ENCODE measurements at regions not wholly inside any gene's neighbourhood (a gene's known extent, or its start where the extent isn't known, plus 50 kb on each side); places are given as distances from the start of the nearest gene placed in this dataset.
"Not testable (repeated sequence)": the region's sequence is repeated elsewhere in the genome, so short reads cannot be mapped to it uniquely, and the experiment has no call there.

DNA sequence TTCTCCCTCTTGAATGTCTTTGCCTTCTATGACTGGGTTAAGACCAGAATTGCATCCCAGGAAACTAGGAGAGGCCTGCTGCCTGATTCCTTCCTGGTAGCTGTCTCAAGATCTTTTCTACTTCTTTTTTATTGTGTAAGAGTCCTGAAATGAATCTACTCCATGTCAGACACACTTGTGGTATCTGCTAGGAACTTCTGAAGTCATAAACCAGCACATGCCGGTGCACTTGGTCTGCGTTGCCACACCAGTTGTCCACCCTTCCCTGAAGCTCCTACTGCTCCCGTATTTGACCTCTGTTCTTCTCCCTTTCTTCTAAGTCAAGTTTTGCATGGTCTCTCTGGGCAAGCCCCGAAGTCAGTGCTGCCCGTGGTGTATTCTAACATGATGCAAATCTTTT is 644.2 kb downstream of the ETS1 start:
- no peak for TF ChIP-seq CTCF (IDR thresholded peaks at IDR 0.05)
- ATAC-seq (ENCODE audit: low FRiP score) (no peak), DNase-seq (ENCODE audit: low spot score) (no peak)

GRCh38 chr11:127941554-127941953 is 645.8 kb downstream of the ETS1 start:
- DNase-seq (ENCODE audit: low spot score); ATAC-seq (ENCODE audit: low FRiP score): not testable (repeated sequence)

GRCh38 chr11:127939000-127939399 is 648.4 kb downstream of the ETS1 start:
- ATAC-seq (ENCODE audit: low FRiP score) (no peak), DNase-seq (ENCODE audit: low spot score) (no peak)
- TF ChIP-seq CTCF (IDR thresholded peaks at IDR 0.05), result no peak

DNA sequence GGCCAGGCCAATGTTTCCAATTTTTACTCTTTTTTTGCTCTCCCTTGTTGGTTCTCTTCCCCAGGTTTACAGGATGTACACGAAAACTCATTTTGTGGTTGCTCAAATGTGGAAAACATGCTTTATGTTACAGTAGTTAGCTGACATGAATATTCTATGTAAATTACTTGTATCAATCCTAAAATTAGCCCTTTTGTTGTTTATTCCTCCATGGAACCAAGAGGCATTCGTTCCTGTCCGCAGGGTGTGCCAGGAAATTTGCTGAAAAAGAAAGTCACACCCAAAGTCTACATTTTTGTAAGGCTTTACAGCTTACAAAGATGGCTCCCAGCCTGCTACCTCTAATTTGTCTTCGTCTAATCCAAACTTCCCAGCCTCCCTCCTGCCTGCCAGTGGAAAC is 652.3 kb downstream of the ETS1 start:
- DNase-seq (ENCODE audit: low spot score), result no peak
- no peak for ATAC-seq (ENCODE audit: low FRiP score)
- TF ChIP-seq CTCF (IDR thresholded peaks at IDR 0.05), result no peak

GRCh38 chr11:127933961-127934360 is 653.4 kb downstream of the ETS1 start:
- not testable (repeated sequence) for ATAC-seq (ENCODE audit: low FRiP score); DNase-seq (ENCODE audit: low spot score)

DNA sequence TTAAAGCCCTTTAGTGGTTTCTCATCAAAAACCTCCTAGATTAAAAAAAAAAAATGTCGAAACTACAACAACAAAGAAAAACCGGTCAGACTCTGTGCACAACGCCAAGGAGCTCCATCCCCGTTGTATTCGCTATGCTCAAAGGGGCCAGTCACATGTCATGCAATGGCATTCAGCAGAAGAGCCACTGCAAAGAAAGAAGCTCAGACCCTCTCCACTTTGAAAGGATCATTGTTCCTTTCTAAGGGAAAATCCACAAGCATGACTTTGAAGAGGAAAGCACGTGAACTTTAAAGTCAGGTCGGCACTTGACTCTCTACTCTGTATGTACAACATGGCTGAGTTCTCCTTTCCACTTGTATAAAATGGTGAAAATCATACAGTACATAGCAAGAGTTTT is 655.6 kb downstream of the ETS1 start:
- DNase-seq (ENCODE audit: low spot score) (no peak), ATAC-seq (ENCODE audit: low FRiP score) (no peak)
- no peak for TF ChIP-seq CTCF (IDR thresholded peaks at IDR 0.05)

GRCh38 chr11:127926721-127927120 is 660.6 kb downstream of the ETS1 start:
- ATAC-seq (ENCODE audit: low FRiP score) (no peak), DNase-seq (ENCODE audit: low spot score) (no peak)
- no peak for TF ChIP-seq CTCF (IDR thresholded peaks at IDR 0.05)

DNA sequence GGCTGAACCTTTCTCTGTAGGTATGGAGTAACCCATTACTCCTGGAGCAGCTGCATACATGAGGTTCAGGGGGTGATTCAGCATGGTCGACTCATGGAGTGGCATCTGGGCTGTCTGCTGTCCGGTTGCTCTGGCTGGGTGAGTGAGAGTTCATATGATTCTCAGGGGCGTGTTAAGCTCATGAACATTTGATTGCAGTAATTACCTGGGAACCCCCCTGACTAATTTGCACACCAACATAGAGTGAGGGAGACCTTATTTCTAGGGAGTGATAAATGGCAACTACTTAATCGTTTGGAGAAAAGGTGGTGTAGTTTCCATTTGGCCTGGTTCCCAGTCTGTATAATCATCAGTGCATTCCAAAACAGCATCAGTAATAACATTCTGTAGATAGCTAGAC is 661.9 kb downstream of the ETS1 start:
- ATAC-seq (ENCODE audit: low FRiP score) (peak; percentile 59), DNase-seq (ENCODE audit: low spot score) (no peak)
- TF ChIP-seq CTCF (IDR thresholded peaks at IDR 0.05), result no peak

All from omental fat pad (tissue), 3 donors.